Right atrium auricular region (tissue), 2 donors: ENCODE measurements at regions not wholly inside any gene's neighbourhood (a gene's known extent, or its start where the extent isn't known, plus 50 kb on each side); places are given as distances from the start of the nearest gene placed in this dataset.
"Not testable (repeated sequence)": the region's sequence is repeated elsewhere in the genome, so short reads cannot be mapped to it uniquely, and the experiment has no call there.

Experiments used
- DNase-seq: peaks from one replicate; pipeline ENCODE4 v3.0.0-alpha.2; 2019; ENCODE audit warnings: low spot score
- H3K27ac ChIP-seq, 2 donors: fragments of 200-600 bp; sonication (generic); 1 replicate in 1 of 2; 2 replicates in 1 of 2; pipeline ENCODE4 v1.5.1; 2016 to 2019
- H3K27me3 ChIP-seq, 2 donors: fragments of 200-600 bp; sonication (generic); one replicate each; pipeline versions ENCODE4 v1.5.1 to v1.6.0; 2017 to 2019
- H3K36me3 ChIP-seq: fragments of 200-600 bp; sonication (generic); one replicate; pipeline ENCODE4 v1.5.1; 2016
- H3K4me1 ChIP-seq, 2 donors: fragments of 200-600 bp; sonication (generic); one replicate each; pipeline versions ENCODE4 v1.5.1 to v1.6.0; 2017 to 2019
- H3K4me3 ChIP-seq, 2 donors: fragments of 200-600 bp; sonication (generic); 1 replicate in 1 of 2; 2 replicates in 1 of 2; pipeline ENCODE4 v1.5.1; 2017 to 2019; ENCODE audit warnings: mild to moderate bottlenecking in 1 of 2, moderate library complexity in 1 of 2
- H3K9me3 ChIP-seq, 2 donors: fragments of 200-600 bp; sonication (generic); one replicate each; pipeline ENCODE4 v1.5.1; 2019
- TF ChIP-seq, protein P1 (sequence below), 2 donors: fragments of 200-600 bp; sonication (generic); IDR thresholded peaks; one replicate each; pipeline ENCODE4 v1.5.1; 2019; ENCODE audit warnings: antibody characterized with exemption in 2 of 2

DNA sequence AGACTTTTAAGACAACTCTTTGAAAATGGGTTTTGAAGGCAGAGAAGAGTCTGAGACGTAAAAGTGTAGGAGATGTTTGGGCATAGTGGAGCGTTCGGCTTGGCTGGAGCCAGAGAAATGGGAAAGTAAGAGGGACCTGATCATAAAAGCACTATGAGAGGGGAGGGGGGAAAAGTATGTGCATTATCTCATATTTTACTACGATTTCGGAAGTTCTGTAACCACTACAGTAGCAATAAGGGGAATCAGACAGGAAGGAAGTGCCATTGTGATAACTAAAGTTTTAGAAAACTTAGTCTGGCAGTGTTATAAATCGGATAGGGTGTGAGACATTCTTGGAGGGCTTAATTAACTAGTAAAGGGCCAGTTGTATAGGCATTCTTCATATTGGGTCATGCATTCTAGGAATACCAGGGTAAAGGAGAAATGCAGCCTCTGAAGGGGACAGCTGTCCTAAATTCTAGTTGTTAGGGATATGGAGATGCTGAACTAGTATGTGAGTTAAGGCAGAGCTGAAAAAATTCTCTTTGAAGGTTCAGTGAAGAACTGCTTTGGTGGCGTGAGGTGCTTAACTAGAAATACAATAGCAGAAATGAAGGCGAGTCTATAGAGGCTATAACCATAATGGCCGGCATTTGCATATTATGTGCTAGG, 83.8 kb upstream of the FREM1 start:
- no peak overlapping the region for H3K27ac ChIP-seq
- H3K36me3 ChIP-seq = no peaks in the 10 kb centered on the region

DNA sequence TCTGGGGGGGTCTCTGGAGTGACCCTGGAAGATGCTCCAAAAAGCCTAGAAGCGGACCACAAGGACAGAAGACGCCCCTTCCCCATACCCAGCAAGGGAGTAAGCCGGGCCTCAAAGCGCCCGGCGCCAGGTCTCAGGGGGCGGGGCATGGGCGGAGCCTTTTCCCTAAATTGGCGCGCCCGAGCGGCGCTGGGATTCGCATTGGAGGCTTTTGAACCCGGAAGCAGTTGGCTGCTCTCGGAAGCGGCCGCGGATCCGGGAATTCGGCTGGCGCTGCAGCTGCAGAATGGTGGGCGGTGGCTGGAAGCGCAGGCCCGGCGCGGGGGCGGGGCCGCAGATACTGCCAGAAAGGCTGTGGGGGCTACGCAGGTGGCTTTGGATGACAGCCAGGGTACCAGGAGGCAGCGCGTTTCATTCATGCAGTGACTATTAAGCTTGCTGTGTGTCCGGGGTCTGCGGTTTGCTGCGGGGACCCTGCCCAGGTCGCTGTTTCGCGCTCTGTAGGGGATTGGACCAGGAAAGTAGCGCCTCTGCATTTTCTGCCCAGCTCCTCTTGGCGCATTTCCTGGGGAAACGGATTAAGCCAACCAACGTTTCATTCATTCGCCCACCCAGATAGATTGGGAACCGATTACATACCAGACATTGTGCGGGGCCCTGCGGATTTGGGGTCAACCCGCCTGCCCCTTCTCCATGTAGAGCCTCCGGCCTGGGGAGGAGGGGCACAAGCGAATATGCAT, 83.0 kb upstream of the FREM1 start:
- H3K4me1 ChIP-seq = no peaks in the 10 kb centered on the region
- H3K4me3 ChIP-seq = peak overlapping the region; percentile 56 to 63
- H3K27me3 ChIP-seq = no peaks in the 10 kb centered on the region
- peak overlapping the region; percentile 10 to 43 for H3K27ac ChIP-seq
- H3K9me3 ChIP-seq = no peaks in the 10 kb centered on the region
- peak; percentile 86 for DNase-seq
- no peaks in the 10 kb centered on the region for H3K36me3 ChIP-seq
- TF ChIP-seq, protein P1, sequence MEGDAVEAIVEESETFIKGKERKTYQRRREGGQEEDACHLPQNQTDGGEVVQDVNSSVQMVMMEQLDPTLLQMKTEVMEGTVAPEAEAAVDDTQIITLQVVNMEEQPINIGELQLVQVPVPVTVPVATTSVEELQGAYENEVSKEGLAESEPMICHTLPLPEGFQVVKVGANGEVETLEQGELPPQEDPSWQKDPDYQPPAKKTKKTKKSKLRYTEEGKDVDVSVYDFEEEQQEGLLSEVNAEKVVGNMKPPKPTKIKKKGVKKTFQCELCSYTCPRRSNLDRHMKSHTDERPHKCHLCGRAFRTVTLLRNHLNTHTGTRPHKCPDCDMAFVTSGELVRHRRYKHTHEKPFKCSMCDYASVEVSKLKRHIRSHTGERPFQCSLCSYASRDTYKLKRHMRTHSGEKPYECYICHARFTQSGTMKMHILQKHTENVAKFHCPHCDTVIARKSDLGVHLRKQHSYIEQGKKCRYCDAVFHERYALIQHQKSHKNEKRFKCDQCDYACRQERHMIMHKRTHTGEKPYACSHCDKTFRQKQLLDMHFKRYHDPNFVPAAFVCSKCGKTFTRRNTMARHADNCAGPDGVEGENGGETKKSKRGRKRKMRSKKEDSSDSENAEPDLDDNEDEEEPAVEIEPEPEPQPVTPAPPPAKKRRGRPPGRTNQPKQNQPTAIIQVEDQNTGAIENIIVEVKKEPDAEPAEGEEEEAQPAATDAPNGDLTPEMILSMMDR (IDR thresholded peaks at IDR 0.05) = peak in 1 of 2 donors; percentile 18

More for the DNA sequence above, 83.8 kb upstream of the FREM1 start:
- Histone ChIP-seq H3K9me3 (no peaks in the 10 kb centered on the region), H3K4me3 (peak overlapping the region; percentile 56 to 63), H3K27me3 (no peaks in the 10 kb centered on the region), H3K4me1 (no peaks in the 10 kb centered on the region)
- TF ChIP-seq, protein P1 (IDR thresholded peaks at IDR 0.05) = no peak
- no peak for DNase-seq

DNA sequence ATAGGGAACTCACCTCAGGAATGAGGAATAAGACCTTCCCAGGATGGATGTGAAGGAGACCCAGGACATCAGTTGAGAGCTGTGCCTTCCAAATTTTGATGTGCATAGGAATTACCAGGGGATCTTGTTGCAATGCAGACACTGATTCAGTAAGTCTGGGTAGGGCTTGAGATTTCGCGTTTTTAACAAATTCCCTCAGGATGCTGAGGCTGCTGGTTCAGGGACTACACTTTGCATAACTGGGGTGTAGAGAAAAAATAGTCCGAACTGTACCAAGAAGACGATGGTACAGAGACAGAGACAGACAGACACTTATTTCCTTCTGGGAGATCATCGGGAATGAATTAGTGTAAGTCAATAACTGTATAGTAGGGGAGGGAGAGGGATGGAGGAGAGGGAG, 82.3 kb upstream of the FREM1 start:
- Histone ChIP-seq H3K36me3 (no peaks in the 10 kb centered on the region), H3K27me3 (no peaks in the 10 kb centered on the region), H3K4me1 (no peaks in the 10 kb centered on the region), H3K27ac (no peak overlapping the region), H3K9me3 (no peaks in the 10 kb centered on the region), H3K4me3 (peak overlapping the region; percentile 56 to 63)
- no peak for DNase-seq
- TF ChIP-seq, protein P1 (IDR thresholded peaks at IDR 0.05) = no peak

DNA sequence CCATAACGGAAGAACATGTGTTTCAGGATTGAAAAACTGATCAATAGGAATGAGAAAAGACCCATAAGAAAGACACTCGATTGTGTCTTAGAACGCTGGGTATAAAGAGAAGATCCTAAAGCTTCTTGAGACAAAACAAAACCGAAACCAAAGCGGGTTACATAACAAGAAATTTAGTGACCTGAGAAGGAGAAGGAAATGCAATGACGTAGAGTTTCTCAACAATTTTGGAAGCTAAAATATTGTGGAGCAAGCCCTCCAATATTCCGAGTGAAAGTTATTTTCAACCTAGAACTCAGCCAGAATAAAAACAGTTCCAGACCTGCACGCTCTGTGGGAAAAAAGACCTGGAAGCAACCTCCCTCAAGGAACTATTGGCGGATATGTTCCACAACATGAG, 81.9 kb upstream of the FREM1 start:
- no peak overlapping the region for H3K27ac ChIP-seq

DNA sequence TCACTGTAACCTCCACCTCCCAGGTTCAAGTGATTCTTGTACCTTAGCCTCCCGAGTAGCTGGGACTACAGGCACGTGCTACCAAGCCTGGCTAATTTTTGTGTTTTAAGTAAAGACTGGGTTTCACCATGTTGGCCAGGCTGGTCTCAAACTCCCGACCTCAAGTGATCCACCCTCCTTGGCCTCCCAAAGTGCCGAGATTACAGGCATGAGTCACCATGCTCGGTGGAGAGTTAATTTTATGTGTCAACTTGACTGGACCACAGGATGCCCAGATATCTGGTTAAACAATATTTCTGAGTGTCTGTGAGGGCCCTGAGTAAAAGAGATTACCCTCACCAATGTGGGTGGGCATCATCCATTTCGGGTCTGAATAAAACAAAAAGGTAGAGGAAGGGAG, 80.4 kb upstream of the FREM1 start:
- not testable (repeated sequence) for H3K9me3 ChIP-seq, DNase-seq, H3K27me3 ChIP-seq

More for the DNA sequence above, 81.9 kb upstream of the FREM1 start:
- H3K27me3 ChIP-seq = no peaks in the 10 kb centered on the region
- TF ChIP-seq, protein P1 (IDR thresholded peaks at IDR 0.05) = no peak
- H3K4me1 ChIP-seq = no peaks in the 10 kb centered on the region
- DNase-seq = no peak
- H3K4me3 ChIP-seq = no peak overlapping the region
- no peaks in the 10 kb centered on the region for H3K9me3 ChIP-seq
- no peaks in the 10 kb centered on the region for H3K36me3 ChIP-seq

DNA sequence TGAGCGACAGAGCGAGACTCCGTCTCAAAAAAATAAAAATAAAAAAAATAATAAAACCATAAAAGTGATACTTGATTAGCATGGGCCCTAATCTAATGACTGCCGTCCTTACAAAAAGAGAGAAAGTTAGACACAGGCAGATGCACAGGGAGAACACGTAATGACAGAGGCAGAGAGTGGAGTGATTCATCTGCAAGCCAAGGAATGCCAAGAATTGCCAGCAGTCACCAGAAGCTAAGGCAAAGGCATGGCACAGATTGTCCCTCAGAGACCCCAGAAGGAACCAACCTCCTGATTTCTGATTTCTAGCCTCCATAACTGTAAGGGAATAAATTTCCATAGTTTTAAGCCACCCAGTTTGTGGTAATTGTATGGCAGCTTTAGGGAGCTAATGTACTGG, 79.6 kb upstream of the FREM1 start:
- no peak overlapping the region for H3K4me3 ChIP-seq
- no peak for DNase-seq
- no peaks in the 10 kb centered on the region for H3K27me3 ChIP-seq
- no peak overlapping the region for H3K27ac ChIP-seq
- H3K4me1 ChIP-seq = no peaks in the 10 kb centered on the region
- H3K9me3 ChIP-seq = no peaks in the 10 kb centered on the region
- no peaks in the 10 kb centered on the region for H3K36me3 ChIP-seq
- TF ChIP-seq, protein P1 (IDR thresholded peaks at IDR 0.05) = no peak

More for the DNA sequence above, 80.4 kb upstream of the FREM1 start:
- H3K27ac ChIP-seq, H3K4me1 ChIP-seq, H3K4me3 ChIP-seq, H3K36me3 ChIP-seq: not testable (repeated sequence)

DNA sequence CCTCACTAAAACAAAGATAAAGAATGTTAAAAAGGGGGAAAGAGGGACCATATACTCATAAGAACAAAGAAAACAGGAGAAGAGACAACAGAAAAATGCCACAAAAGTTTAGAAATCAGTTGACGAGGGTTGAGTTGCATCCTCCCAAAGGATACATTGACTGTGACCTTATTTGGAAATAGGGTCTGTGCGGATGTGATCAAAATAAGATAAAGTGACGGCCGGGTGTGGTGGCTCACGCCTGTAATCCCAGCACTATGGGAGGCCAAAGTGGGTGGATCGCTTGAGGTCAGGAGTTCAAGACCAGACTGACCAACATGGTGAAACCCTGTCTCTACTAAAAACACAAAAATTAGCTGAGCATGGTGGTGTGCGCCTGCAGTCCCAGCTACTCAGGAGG, 79.1 kb upstream of the FREM1 start:
- H3K9me3 ChIP-seq, H3K4me3 ChIP-seq, DNase-seq, H3K4me1 ChIP-seq, H3K27ac ChIP-seq, H3K36me3 ChIP-seq, H3K27me3 ChIP-seq: not testable (repeated sequence)
